Left renal cortex interstitium (tissue), 4 donors: ENCODE measurements at regions not wholly inside any gene's neighbourhood (a gene's known extent, or its start where the extent isn't known, plus 50 kb on each side); places are given as distances from the start of the nearest gene placed in this dataset.
"Not testable (repeated sequence)": the region's sequence is repeated elsewhere in the genome, so short reads cannot be mapped to it uniquely, and the experiment has no call there.

Source experiments
- DNase-seq, 4 donors: peaks; one replicate each; pipeline ENCODE4 v3.0.0-alpha.2; 2013; ENCODE audit warnings: low read depth in 4 of 4, low spot score in 2 of 4, missing footprints in 1 of 4

DNA sequence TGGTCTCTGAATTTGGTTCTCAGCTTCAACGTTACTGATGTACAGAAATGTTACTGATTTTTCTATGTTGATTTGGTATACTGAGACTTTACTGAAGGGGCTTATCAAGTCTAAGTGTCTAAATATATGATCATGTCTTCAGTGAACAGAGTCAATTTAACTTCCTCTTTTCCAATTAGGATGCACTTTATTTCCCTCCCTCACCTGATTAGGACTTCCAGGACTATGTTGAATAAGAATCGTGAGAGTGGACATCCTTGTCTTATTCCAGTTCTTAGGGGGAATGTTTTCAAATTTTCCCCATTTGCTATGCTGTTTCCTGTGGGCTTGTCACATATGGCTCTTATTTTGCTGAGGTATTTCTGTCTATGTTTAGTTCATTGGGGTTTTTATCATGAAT is 349.5 kb downstream of the PRR16 start:
- DNase-seq, result no peak

DNA sequence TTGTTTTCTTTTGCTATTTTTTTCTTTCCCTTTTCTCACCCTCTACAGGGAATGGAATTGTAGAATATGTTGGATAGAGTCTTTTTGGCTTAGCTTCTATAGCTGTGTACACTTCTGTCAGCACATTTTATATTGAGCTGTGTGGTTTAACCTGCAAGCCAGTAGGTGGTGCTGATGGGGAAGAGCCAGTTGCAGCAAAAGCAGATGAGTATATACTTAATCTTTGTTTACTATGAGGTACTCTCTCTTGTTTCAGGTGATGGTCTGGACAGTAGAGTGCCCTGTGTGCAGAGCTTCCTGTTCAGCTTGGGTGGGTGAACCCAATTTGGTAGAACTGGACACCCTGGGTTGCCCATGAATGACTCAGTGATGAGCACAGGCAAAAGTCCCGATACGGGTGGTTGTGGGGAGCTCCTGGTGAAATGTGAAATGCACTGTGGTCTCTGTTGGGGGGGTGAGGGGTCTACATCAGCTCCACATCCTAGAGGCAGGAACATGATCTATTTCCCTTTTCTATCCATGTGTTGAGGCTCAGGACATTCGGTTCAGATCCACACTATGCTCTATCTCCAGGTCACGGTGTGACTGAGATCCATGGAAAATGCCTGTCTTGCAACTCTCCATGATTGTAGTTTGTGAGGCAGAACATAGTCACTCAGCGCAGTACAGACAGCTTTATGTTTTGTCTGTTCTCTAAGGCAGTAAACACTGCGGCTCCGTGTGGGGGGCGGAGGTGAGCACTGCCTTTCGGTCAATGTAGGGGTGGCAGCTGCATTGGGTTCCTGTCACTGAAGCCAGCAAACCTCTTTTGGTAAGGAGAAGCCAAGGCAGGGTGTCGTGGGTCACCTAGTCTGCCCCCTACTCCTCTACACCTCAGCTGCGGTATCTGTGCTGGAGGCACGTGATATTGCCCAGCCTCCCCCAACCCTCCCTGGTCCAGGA is 353.2 kb downstream of the PRR16 start:
- peak in 1 of 4 donors; percentile 0 for DNase-seq

DNA sequence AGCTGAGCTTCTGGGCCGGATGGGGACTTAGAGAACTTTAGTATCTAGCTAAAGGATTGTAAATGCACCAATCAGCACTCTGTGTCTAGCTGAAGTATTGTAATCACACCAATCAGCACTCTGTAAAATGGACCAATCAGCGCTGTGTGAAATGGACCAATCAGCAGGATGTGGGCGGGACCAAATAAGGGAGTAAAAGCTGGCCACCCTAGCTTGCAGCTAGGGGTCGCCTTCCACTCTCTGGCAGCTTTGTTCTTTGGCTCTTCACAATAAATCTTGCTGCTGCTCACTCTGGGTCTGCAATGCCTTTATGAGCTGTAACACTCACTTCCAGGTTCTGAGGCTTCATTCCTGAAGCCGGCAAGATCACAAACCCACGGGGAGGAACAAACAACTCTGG is 354.0 kb downstream of the PRR16 start:
- DNase-seq, result no peak

DNA sequence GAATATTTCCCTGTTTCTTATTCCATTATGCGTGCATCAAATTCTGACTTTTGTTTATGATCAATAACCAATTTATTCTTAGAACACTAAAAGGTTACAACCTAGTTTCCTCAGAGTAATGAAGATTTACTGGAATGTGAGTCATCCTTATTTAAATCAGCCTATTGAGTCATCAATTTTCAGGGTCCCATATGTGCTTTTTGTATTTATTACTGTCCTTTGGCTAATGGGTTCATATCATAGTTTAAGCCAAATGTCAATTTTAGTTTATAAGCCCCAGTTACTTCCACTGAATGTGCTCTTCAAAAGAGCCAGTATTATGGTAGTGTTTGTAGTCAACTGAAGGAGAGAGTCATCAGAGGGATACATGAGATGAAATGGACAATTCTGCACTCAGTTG is 359.2 kb downstream of the PRR16 start:
- DNase-seq, result no peak

DNA sequence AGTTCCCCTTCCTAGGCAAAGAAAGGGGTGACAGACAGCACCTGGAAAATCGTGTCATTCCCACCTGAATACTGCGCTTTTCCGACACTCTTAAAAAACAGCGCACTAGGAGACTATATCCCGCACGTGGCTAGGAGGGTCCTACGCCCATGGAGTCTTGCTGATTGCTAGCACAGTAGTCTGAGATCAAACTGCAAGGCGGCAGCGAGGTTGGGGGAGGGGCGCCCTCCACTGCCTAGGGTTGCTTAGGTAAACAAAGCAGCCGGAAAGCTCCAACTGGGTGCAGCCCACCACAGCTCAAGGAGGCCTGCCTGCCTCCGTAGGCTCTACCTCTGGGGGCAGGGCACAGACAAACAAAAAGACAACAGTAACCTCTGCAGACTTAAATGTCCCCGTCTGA is 367.5 kb downstream of the PRR16 start:
- not testable (repeated sequence) for DNase-seq

DNA sequence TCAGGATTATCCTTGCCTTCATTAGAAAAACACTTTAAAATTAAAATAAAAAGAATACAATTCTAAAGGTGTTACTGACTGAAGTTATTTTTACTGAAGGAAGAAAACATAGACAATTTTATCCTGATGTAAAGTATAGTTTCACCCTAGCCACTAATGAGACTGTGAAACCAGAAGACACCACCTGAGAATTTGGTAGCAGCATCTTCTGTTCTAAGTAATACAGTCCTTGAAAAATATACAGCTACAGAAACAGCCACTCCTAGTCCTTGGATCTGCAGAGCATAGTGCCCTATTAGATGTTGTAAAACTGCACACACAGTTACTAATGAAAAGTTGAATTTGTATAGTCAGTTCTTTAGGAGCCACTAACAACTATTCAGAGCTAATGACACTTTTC is 377.7 kb downstream of the PRR16 start:
- DNase-seq, result no peak

DNA sequence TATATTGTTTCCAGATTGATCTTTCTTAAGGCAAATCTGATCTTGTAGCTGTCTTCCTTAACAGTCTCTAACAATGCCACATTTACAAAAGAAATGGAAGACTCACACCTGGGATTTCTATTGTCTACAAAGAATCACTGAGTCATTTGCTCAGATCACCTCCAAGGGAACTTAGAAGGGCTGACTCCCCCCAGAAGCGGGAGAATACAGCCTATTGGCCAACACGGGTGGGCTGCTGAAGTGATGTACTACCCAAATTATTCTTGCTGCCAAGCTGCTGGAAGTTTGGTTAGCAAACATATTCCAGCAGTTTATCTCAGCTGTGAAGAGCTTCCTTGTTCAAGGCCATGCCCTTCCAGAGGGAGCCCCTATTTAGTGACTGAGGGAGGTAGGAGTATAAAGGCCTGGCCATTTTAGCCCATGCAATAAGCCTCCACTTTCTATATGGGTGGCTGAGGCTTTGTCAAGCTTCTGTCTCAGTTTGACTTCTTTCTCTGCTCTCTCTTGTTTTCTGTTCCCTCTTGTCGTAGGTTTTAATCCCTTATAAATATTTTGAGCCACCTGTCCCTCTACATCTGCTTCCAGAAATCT is 379.4 kb downstream of the PRR16 start:
- no peak for DNase-seq

DNA sequence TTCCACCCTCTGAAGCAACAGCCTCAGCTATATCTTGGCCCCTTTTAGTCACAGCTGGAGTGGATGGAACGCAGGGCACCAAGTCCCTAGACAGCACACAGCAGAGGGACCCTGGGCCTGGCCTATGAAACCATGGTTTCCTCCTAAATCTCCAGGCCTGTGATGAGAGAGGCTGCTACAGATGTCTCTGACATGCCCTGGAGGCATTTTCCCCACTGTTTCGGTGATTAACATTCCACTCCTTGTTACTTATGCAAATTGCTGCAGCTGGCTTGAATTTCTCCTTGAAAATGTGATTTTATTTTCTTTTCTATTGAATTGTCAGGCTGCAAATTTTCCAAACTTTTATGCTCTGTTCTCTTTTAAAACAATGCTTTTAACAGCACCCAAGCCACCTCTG is 384.8 kb downstream of the PRR16 start:
- DNase-seq, result no peak

DNA sequence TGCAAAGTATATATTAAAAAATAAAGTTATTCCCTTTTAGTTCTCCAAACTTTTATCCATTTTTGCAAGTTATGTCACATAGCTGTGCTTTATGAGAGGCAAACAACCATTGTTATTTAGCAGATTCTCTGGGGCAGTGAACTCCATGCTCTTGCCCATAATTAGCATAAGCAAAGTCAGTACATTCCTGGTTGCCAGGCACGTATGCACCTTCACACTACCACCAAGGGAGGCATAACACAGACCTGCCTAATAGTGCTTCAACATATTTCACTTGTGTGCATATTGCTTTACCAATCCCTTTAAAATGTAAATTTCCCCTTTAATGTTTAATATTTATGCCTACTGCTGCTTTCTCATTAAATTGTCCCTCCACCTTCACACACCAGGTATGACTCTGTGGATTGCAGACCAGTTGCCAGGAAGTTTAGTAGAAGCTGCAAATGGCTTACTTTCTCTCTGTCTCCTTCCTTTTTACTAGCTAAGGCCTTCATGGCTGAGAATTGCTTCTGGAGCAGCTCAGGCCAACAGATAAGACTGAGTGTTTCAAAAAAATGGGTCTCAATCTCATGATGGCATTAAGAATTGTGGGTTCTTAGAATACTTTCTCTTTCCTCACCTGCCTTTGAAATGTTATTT is 388.2 kb downstream of the PRR16 start:
- DNase-seq, result no peak

DNA sequence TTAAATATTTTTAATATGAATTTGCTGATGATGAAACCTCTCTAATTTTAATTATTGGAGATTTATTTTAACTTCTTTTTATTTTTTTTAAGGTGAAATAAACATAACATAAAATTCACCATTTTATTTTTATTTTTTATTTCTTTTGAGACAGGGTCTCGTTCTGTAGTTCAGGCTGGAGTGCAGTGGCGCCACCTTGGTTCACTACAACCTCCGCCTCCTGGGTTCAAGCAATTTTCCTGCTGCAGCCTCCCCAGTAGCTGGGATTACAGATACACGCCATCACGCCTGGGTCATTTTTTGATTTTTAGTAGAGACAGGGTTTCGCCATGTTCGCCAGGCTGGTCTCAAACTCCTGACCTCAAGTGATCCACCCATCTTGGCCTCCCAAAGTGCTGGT is 402.9 kb downstream of the PRR16 start:
- DNase-seq, result no peak

DNA sequence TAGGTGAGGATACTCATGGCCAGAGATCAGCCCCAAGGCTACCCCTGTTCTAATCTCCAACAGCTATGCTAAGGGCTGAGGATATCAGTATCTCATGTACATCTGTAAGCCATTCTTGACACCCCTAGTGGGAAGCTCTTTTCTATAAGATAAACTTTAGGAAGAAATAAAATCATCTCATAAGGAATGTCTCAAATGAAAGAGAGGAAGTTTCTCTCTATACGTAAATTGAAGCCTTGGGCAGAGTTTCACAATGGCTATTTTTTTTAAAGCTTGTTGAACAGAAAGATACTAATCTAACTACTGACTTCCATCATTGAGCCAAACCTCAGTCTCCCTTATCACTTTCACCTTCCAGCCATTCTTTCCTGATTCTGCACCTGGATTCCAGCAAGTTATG is 405.7 kb downstream of the PRR16 start:
- no peak for DNase-seq

DNA sequence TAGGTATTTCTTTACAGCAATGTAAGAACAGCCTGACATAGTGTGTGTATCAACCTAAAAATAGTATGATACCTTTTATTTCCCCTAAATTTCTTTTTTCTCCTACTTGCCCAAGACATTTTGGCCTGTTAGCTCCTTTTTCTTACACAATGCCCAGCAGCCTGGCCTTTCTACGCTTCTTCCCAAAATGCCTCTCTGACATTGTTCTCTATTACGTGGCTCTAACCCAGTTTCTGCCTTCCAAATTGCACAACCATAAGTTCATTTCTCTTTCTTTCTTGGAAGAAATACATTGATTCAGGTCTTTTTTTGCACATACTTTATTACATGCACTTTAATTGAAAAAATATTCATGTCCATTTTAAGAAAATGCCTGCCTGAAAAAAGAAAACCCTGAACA is 408.2 kb downstream of the PRR16 start:
- DNase-seq, result no peak

DNA sequence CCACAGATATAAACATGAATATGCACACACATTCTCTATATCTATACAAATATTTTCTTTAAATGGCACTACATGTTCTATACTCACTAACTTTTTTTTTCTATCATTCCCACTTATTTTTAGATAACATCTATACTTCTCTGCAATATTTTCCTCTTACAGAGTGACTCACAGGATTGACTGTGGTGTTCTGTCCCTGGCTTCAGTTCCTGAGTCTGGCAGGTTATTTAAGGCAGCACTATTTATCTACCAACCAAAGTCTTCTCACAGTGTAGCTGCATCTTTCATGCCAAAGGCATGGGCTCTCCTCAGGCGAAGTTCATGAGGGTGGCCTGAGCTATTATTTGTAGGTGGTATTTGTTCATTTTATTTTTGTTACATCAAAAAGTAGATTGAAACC is 409.0 kb downstream of the PRR16 start:
- DNase-seq, result no peak

DNA sequence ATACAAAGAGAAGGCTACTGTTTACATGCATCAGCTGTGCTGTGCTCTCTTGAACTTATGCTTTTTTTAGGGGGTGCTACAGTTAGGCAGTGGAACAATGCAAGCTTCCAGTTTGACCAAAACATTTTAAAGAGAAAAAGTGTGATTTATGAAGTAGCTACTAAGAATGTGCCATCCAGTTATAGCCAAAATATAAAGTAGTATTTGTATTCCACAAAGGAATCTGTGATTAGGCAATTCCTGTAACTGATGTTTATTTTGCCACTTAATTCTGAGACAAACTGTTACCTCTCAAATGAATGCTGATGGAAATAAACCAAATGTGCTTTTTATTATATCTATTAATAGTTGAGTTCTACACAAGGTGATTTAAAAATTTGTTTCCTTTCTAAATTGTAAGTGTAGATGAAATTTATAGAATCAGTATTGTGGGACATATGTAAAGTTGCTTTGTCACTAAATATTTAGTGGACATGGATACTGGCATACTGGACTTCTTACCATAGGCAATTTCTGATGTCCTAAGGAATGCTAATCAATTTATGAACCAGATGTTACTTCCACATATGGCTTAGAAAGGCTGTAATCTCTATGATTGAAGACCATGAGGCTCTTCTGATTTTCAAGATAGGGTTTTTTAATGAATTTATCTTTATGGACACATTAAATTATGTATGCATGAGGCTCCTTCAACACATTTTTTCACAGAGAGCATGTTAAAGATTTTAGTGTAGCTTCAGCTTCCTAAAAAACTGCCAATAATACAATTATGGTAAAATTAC is 410.2 kb downstream of the PRR16 start:
- no peak for DNase-seq

DNA sequence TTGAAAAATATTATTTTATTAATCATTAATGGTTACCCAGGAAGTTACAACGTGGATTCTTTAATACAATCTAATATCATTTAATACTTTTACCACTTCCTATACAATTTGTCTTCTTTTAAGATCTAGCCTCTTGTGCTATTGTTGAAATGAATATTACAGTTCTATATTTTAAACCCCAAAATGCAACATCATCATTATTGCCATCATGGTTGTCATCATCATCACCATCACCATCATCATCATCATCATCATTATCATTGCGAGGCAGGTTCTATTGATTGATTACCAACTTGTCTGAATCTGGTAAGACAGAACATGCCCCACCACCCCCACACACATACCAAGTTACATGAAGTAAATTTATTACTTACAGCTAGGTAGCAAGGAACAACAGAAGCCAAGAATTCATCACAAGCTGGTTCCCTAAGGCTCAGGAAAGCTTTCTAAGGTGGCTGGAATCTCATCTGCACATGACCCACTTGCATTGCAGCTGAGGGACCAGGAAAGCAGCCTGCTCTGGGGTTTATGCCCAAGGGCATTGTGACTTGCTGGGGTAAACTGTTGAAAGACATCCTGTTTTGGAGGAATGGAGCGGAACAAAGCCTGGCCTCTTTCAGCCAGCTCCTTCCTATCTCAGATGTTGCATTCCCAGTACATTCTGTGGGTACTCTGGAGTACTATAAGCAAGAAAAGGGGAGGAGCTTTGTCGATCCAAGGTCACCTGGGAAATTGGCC is 418.1 kb downstream of the PRR16 start:
- DNase-seq, result no peak

DNA sequence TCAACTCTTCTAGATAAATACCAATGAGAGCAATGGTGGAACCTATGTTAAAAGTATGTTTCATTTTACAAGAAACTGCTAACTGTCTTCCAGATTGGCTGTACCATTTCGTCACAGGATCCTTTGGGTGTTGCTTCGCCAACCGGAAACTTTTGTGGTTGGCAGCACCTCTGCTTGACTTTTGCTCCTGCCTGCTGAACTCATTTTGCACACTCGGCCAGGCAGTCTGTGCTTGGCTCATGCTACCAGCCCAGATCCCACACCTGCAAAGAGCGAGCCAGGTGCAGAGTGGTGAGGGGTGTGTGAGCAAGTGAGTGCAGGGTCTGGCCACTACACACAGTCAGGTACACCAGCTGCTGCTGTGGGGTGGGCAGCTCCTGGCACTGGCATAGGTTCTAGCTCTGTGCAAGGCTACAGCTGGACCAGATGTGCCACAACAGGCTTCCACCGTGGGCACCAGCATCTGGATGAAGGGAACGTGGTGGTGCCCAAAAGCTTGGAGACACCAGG is 422.3 kb downstream of the PRR16 start:
- DNase-seq, result no peak

DNA sequence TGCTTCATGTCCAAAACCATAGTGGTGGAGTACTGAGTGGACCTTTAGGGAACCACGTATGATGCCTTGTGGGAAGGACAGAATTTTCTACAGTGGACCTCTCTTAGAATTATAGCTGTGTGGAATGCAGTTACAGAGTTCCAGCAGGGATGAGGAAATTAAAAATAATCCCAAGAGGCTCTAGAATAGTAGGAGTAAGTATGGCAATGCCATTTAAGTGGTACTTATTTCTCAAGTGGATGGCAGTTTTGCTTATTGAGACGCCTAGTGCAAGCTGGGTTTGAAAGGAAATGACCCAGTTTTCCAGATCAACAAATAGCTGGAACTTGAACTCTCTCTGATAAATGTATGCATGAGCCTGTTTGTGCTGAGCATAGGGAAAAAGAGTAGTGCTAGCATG is 431.6 kb downstream of the PRR16 start:
- DNase-seq, result no peak

DNA sequence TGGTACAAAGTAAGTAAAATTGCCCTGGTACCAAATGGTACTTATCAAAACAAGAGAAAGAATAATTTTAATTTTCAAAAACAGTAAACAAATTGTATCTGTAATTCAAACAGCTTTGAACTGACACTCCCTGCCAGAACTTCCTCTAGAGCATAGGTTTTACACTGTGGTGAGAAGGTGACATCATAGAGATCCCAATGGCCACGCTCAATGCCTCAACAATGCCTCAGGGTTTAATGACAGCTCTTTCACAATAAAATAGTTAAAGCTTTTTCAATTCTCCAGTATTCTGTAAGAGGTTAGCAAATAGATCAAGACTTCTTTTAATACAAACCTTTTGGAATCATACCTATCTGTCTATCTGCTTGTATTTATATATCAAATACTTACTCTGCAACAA is 437.1 kb downstream of the PRR16 start:
- DNase-seq, result no peak

DNA sequence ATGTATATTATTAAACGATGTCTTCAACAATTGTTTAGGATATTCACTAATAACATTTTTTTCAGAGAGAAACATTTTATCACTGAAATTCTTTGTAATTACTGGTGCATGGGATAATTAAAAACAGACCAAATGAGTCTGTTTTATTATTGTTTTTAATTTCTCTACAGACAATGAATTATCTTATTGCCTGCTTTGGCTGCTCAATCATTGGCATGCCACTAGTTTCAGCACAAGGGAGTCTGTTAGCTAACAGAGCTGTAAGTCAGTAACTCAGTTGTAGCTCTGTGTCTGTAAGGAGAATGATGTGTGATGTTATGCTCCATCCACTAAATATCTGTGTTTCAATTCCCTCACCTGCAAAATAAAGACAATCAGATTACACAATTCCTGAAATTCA is 443.9 kb downstream of the PRR16 start:
- no peak for DNase-seq

DNA sequence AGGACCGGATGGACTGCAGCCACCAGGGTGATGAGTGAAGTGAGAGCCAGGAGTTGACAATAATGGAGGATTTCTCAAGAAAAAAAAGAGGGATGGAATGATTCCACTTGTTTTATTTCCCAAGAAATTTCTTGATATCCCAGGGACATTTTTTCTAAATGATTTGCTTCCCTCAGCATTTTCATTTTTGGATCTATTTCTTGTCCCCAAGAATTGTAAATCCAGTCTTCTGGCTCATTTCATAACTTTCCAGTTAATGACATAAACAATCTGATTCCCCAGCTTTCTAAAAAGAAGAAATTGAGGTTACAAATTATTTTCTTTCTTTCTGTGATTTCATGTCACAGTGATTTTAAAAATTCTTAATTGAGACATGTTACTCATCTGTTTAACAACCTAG is 446.5 kb downstream of the PRR16 start:
- DNase-seq, result no peak
